Activated CD8-positive, alpha-beta T cell treated with anti-CD3 and anti-CD28 coated beads for 36 hours (primary cell): ENCODE measurements at regions not wholly inside any gene's neighbourhood (a gene's known extent, or its start where the extent isn't known, plus 50 kb on each side); places are given as distances from the start of the nearest gene placed in this dataset.

Experiments used
- ATAC-seq: fragments of 200-7000 bp; cut with Tn5 transposase; one replicate; pipeline ENCODE4 v1.10.0; 2021; ENCODE audit warnings: mild to moderate bottlenecking, moderate library complexity
- CTCF ChIA-PET: fragments of 350-600 bp; sonication (Branson Sonifier 250); formaldehyde crosslinking; loops from one replicate; lab custom pipeline; 2021; ENCODE audit warnings: antibody characterized with exemption; lab: Charles Lee
- POLR2A ChIA-PET: fragments of 350-600 bp; sonication (Branson Sonifier 250); formaldehyde crosslinking; loops from one replicate; lab custom pipeline; 2021; ENCODE audit warnings: antibody characterized with exemption; lab: Charles Lee
- DNase-seq: peaks from one replicate; pipeline ENCODE4 v3.0.0-alpha.2; 2020
- H3K27ac Mint-ChIP-seq: one replicate; pipeline ENCODE4 v1.8.0; 2021; ENCODE audit warnings: mild to moderate bottlenecking, mixed read lengths
- H3K27me3 Mint-ChIP-seq: one replicate; pipeline ENCODE4 v1.8.0; 2021; ENCODE audit warnings: mixed read lengths
- H3K36me3 Mint-ChIP-seq: one replicate; pipeline ENCODE4 v1.8.0; 2021; ENCODE audit warnings: low read depth, mixed read lengths
- H3K4me1 Mint-ChIP-seq: one replicate; pipeline ENCODE4 v1.8.0; 2021; ENCODE audit warnings: low read depth, mixed read lengths
- H3K4me3 Mint-ChIP-seq: one replicate; pipeline ENCODE4 v1.8.0; 2021; ENCODE audit warnings: mild to moderate bottlenecking, moderate library complexity, mixed read lengths
- H3K9me3 Mint-ChIP-seq: one replicate; pipeline ENCODE4 v1.8.0; 2021; ENCODE audit warnings: mixed read lengths
- CTCF ChIP-seq: fragments of 200-600 bp; IDR thresholded peaks from one replicate; pipeline ENCODE4 v1.8.0; 2022; ENCODE audit warnings: antibody characterized with exemption, mild to moderate bottlenecking
- intact Hi-C: fragments of 100-400 bp; cut with micrococcal nuclease; formaldehyde crosslinking; loops from one replicate; pipeline ENCODE4 v1.10.0; 2022

- no peaks in the 10 kb centered on the region for H3K4me1 Mint-ChIP-seq
- no peaks in the 10 kb centered on the region for H3K36me3 Mint-ChIP-seq
- ATAC-seq (no peak), DNase-seq (no peak)
- no peak overlapping the region for H3K4me3 Mint-ChIP-seq
- no peak overlapping the region for H3K27ac Mint-ChIP-seq
- ChIA-PET POLR2A (no interaction called here), CTCF (no interaction called here)
- intact Hi-C loops = no loop called here
- no peaks in the 10 kb centered on the region for H3K27me3 Mint-ChIP-seq
- no peak for TF ChIP-seq CTCF
- no peaks in the 10 kb centered on the region for H3K9me3 Mint-ChIP-seq
Measured at GRCh38 chr2:108129636-108130035, 110.1 kb upstream of the SULT1C3 start.

- POLR2A ChIA-PET = no interaction called here
- DNase-seq (no peak), ATAC-seq (no peak)
- no peak for TF ChIP-seq CTCF
- CTCF ChIA-PET = no interaction called here
- Mint-ChIP-seq H3K27ac (no peak overlapping the region), H3K4me3 (no peak overlapping the region), H3K36me3 (no peaks in the 10 kb centered on the region), H3K4me1 (no peaks in the 10 kb centered on the region), H3K27me3 (no peaks in the 10 kb centered on the region), H3K9me3 (no peaks in the 10 kb centered on the region)
- intact Hi-C loops = no loop called here
Measured at GRCh38 chr2:108133457-108133856, 106.3 kb upstream of the SULT1C3 start.

- Mint-ChIP-seq H3K36me3 (no peaks in the 10 kb centered on the region), H3K4me3 (no peak overlapping the region), H3K27ac (no peak overlapping the region), H3K27me3 (no peaks in the 10 kb centered on the region), H3K9me3 (no peaks in the 10 kb centered on the region), H3K4me1 (no peaks in the 10 kb centered on the region)
- ChIA-PET CTCF (no interaction called here), POLR2A (no interaction called here)
- intact Hi-C loops = no loop called here
- no peak for ATAC-seq
- no peak for DNase-seq
- no peak for TF ChIP-seq CTCF
Measured at GRCh38 chr2:108139521-108139920, 100.2 kb upstream of the SULT1C3 start.

- Mint-ChIP-seq H3K4me3 (no peak overlapping the region), H3K27me3 (no peaks in the 10 kb centered on the region), H3K4me1 (no peaks in the 10 kb centered on the region), H3K27ac (no peak overlapping the region), H3K36me3 (no peaks in the 10 kb centered on the region), H3K9me3 (no peaks in the 10 kb centered on the region)
- ATAC-seq (no peak), DNase-seq (no peak)
- POLR2A ChIA-PET = no interaction called here
- no peak for TF ChIP-seq CTCF
- CTCF ChIA-PET = no interaction called here
- intact Hi-C loops = no loop called here
Measured at GRCh38 chr2:108145557-108146326, 94.0 kb upstream of the SULT1C3 start.

GRCh38 chr2:108148555-108148954, 91.2 kb upstream of the SULT1C3 start:
- no peak for TF ChIP-seq CTCF
- Mint-ChIP-seq H3K4me1 (no peaks in the 10 kb centered on the region), H3K9me3 (no peaks in the 10 kb centered on the region), H3K4me3 (no peak overlapping the region), H3K27me3 (peaks cover 2% of the 10 kb centered on the region), H3K27ac (no peak overlapping the region), H3K36me3 (no peaks in the 10 kb centered on the region)
- intact Hi-C loops = no loop called here
- DNase-seq (no peak), ATAC-seq (no peak)
- CTCF ChIA-PET = no interaction called here
- POLR2A ChIA-PET = no interaction called here
